Gastrocnemius medialis (tissue), 4 donors: ENCODE measurements at regions not wholly inside any gene's neighbourhood (a gene's known extent, or its start where the extent isn't known, plus 50 kb on each side); places are given as distances from the start of the nearest gene placed in this dataset.

Experiments
- ATAC-seq, 2 donors: fragments of 150-250 bp; one replicate each; pipeline ENCODE4 v1.9.1; 2016
- DNase-seq, 2 donors: peaks; one replicate each; pipeline ENCODE4 v3.0.0-alpha.2; 2019
- H3K27ac ChIP-seq, 4 donors: fragments of 200-600 bp; sonication (generic); 1 replicate in 1 of 4; 2 replicates in 3 of 4; pipeline ENCODE4 v1.5.1; 2016 to 2018; ENCODE audit warnings: mild to moderate bottlenecking in 2 of 4, moderate library complexity in 1 of 4
- H3K27me3 ChIP-seq, 3 donors: fragments of 200-600 bp; sonication (generic) in 2 of 3; 1 replicate in 1 of 3; 2 replicates in 2 of 3; pipeline versions ENCODE4 v1.5.1 to v1.6.0; 2016 to 2019; ENCODE audit warnings: mild to moderate bottlenecking in 1 of 3, moderate library complexity in 1 of 3
- H3K36me3 ChIP-seq, 2 donors: fragments of 200-600 bp; sonication (generic) in 1 of 2; one replicate each; pipeline ENCODE4 v1.5.1; 2017 to 2018
- H3K4me1 ChIP-seq, 2 donors: fragments of 200-600 bp; sonication (generic) in 1 of 2; one replicate each; pipeline ENCODE4 v1.5.1; 2016 to 2017; ENCODE audit warnings: mild to moderate bottlenecking in 2 of 2
- H3K4me3 ChIP-seq, 4 donors: fragments of 200-600 bp; sonication (generic) in 3 of 4; 1 replicate in 1 of 4; 2 replicates in 3 of 4; pipeline ENCODE4 v1.5.1; 2016 to 2019; ENCODE audit warnings: mild to moderate bottlenecking in 2 of 4
- H3K9me3 ChIP-seq, 3 donors: fragments of 200-600 bp; sonication (generic) in 2 of 3; 1 replicate in 1 of 3; 2 replicates in 2 of 3; pipeline ENCODE4 v1.5.1; 2016 to 2019
- POLR2A ChIP-seq, 2 donors: fragments of 450-650 bp; IDR thresholded peaks; one replicate each; pipeline ENCODE4 v1.6.1; 2017; ENCODE audit warnings: antibody characterized with exemption in 2 of 2, mild to moderate bottlenecking in 2 of 2, moderate library complexity in 2 of 2
- in situ Hi-C, 4 donors: fragments of 200-750 bp; cut with MboI; loops; one replicate each; pipeline versions ENCODE4 v1.15.0 to v1.8.0; 2017; ENCODE audit warnings: low sequenced_read_pairs in 4 of 4
- intact Hi-C: fragments of 100-400 bp; cut with DNase I; formaldehyde crosslinking; loops from one replicate; pipeline ENCODE4 v1.15.1; 2023; ENCODE audit warnings: low total_unique reads
- TF ChIP-seq, protein P1 (sequence below), 5 experiments: fragments of 450-650 bp in 3 of 5; fragments of 200-600 bp in 2 of 5; sonication (generic) in 2 of 5; IDR thresholded peaks in 4 of 5; conservative IDR thresholded peaks in 1 of 5; 1 replicate in 4 of 5; 2 replicates in 1 of 5; pipeline ENCODE4 v1.5.1; 2016 to 2019; ENCODE audit warnings: antibody characterized with exemption in 5 of 5, mild to moderate bottlenecking in 3 of 5, moderate library complexity in 3 of 5

DNA sequence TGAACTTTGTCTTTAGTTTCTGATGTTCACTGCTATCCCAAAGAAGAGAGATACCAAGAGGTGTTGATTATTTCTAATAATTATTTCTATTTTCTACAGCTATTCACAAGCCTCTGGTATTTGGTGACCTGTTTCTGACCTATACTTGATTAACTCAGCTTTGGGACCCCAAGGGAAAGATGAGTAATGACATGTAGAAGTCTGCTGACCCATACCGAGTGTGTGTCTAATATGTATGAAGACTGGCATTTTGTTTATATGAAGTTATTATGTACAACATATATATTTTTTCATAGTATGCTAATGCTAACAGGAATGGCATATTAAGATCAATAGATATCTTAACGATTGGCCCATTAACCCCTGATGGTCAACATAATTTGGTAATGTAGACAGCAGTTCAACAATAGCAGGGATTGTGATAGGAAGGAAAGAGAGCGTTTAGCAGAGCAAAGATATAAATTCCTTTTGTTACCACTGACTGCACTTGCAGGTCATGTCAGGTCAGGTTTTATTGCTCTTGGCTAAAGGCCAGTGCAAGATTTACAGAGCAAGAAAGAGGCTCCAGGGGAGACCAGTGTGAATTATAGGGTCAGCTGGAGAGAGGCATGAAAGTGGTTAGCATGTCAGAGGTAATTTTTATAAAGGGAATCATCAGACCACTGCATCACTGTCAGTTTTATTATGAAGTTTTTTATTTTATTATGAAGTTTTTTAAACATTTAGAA lies 94.7 kb upstream of the DIPK2B start:
- ATAC-seq (no peak), DNase-seq (no peak)
- intact Hi-C loops: no loop called here
- in situ Hi-C loops: no loop called here
- Histone ChIP-seq H3K27me3 (no peaks in the 10 kb centered on the region), H3K36me3 (no peaks in the 10 kb centered on the region), H3K4me3 (no peak overlapping the region), H3K27ac (no peak overlapping the region), H3K4me1 (no peaks in the 10 kb centered on the region), H3K9me3 (no peaks in the 10 kb centered on the region)
- TF ChIP-seq POLR2A (IDR thresholded peaks at IDR 0.05): no peak
- TF ChIP-seq, protein P1, sequence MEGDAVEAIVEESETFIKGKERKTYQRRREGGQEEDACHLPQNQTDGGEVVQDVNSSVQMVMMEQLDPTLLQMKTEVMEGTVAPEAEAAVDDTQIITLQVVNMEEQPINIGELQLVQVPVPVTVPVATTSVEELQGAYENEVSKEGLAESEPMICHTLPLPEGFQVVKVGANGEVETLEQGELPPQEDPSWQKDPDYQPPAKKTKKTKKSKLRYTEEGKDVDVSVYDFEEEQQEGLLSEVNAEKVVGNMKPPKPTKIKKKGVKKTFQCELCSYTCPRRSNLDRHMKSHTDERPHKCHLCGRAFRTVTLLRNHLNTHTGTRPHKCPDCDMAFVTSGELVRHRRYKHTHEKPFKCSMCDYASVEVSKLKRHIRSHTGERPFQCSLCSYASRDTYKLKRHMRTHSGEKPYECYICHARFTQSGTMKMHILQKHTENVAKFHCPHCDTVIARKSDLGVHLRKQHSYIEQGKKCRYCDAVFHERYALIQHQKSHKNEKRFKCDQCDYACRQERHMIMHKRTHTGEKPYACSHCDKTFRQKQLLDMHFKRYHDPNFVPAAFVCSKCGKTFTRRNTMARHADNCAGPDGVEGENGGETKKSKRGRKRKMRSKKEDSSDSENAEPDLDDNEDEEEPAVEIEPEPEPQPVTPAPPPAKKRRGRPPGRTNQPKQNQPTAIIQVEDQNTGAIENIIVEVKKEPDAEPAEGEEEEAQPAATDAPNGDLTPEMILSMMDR (IDR thresholded peaks at IDR 0.05 in 4 of 5, conservative IDR thresholded peaks at IDR 0.05 in 1 of 5): no peak

DNA sequence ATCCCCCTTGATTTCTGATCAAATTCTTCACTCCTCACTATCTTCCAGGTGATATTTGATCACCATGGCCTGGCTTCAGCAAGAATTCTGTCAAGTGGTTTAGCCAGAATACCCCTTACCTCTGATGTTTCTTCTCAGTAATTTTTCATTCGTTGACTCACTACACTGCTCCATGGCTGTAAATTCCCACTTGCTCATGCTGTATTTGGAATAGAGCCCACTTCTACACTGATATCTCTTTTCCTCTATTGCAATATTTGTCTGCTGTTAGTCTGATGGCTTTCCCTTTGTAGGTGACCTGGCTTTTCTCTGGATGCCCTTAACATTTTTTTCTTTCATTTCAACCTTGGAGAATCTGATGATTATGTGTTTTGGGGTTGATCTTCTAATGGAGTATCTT lies 73.9 kb upstream of the DIPK2B start:
- ATAC-seq (no peak), DNase-seq (no peak)
- Histone ChIP-seq H3K9me3 (peaks cover 0 to 6% (median 0%) of the 10 kb centered on the region in 3 donors), H3K4me3 (no peak overlapping the region), H3K36me3 (no peaks in the 10 kb centered on the region), H3K27me3 (no peaks in the 10 kb centered on the region), H3K27ac (no peak overlapping the region), H3K4me1 (no peaks in the 10 kb centered on the region)
- TF ChIP-seq, protein P1 (IDR thresholded peaks at IDR 0.05 in 4 of 5, conservative IDR thresholded peaks at IDR 0.05 in 1 of 5): no peak
- no peak for TF ChIP-seq POLR2A (IDR thresholded peaks at IDR 0.05)
- intact Hi-C loops (no loop called here), in situ Hi-C loops (no loop called here)

DNA sequence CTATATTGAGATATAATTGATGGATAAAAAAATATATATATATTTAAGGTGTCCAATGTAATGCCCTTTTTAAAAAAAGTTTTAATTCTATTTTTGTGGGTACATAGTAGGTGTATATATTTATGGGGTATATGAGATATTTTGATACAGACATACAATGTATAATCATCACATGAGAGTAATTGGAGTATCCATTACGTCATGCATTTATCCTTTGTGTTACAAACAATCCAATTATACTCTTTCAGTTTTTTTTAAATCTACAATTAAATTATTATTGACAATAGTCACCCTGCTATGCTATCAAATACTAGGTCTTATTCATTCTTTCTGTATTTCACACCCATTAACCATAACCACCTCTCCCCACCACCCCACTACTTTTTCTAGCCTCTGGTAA lies 66.3 kb upstream of the DIPK2B start:
- H3K27ac ChIP-seq: no peak overlapping the region
- in situ Hi-C loops: no loop called here
- TF ChIP-seq, protein P1 (IDR thresholded peaks at IDR 0.05 in 4 of 5, conservative IDR thresholded peaks at IDR 0.05 in 1 of 5): no peak
- no peak for TF ChIP-seq POLR2A (IDR thresholded peaks at IDR 0.05)
- H3K4me1 ChIP-seq: no peaks in the 10 kb centered on the region
- no peaks in the 10 kb centered on the region for H3K36me3 ChIP-seq
- DNase-seq (no peak), ATAC-seq (no peak)
- no peaks in the 10 kb centered on the region for H3K9me3 ChIP-seq
- peaks cover 0 to 3% (median 0%) of the 10 kb centered on the region in 3 donors for H3K27me3 ChIP-seq
- H3K4me3 ChIP-seq: no peak overlapping the region
- intact Hi-C loops: no loop called here

DNA sequence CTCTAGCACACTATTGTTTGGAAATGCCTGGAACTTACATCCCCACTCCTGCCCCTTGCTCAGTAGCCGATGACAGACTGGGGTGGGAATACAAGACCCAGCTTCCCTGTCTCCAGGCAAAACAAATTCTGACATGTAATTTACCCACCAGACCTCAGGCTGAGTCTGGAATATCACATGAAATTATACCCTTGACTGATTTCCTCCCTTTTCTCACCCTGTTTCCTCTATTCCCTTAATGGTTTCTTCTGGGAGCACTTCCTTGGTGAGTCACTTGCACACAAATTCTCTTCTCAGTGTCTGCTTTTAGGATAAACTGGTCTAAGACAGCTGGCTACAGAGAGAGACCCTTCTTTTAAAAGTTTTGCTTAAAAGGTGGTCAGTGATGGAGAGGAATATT lies 65.8 kb upstream of the DIPK2B start:
- in situ Hi-C loops (no loop called here), intact Hi-C loops (no loop called here)

More for the DNA sequence above, 65.8 kb upstream of the DIPK2B start:
- Histone ChIP-seq H3K36me3 (no peaks in the 10 kb centered on the region), H3K4me3 (no peak overlapping the region), H3K27ac (no peak overlapping the region), H3K4me1 (no peaks in the 10 kb centered on the region), H3K27me3 (peaks cover 0 to 3% (median 0%) of the 10 kb centered on the region in 3 donors), H3K9me3 (no peaks in the 10 kb centered on the region)
- no peak for DNase-seq
- ATAC-seq: no peak
- no peak for TF ChIP-seq POLR2A (IDR thresholded peaks at IDR 0.05)
- TF ChIP-seq, protein P1 (IDR thresholded peaks at IDR 0.05 in 4 of 5, conservative IDR thresholded peaks at IDR 0.05 in 1 of 5): no peak
